Activated CD4-positive, alpha-beta T cell treated with anti-CD3 and anti-CD28 coated beads, Interleukin-2, Interleukin-4, amounts not matched to agents 100 ng/mL and 50 ng/mL, durations not matched to agents 16 hours and 8 hours (primary cell): ENCODE measurements at regions not wholly inside any gene's neighbourhood (a gene's known extent, or its start where the extent isn't known, plus 50 kb on each side); places are given as distances from the start of the nearest gene placed in this dataset.
"Not testable (repeated sequence)": the region's sequence is repeated elsewhere in the genome, so short reads cannot be mapped to it uniquely, and the experiment has no call there.

ENCODE experiments used
- DNase-seq: peaks from one replicate; pipeline ENCODE4 v3.0.0-alpha.2; 2020; ENCODE audit warnings: low spot score

- DNase-seq = not testable (repeated sequence)
Measured at GRCh38 chr1:273772-274171, 177.7 kb downstream of the OR4F29 start.

DNA sequence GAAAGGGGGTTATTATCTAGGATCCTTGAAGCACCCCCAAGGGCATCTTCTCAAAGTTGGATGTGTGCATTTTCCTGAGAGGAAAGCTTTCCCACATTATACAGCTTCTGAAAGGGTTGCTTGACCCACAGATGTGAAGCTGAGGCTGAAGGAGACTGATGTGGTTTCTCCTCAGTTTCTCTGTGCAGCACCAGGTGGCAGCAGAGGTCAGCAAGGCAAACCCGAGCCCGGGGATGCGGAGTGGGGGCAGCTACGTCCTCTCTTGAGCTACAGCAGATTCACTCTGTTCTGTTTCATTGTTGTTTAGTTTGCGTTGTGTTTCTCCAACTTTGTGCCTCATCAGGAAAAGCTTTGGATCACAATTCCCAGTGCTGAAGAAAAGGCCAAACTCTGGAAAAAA is 183.7 kb downstream of the OR4F29 start:
- peak; percentile 63 for DNase-seq
